ENCODE measurements at regions not wholly inside any gene's neighbourhood (a gene's known extent, or its start where the extent isn't known, plus 50 kb on each side); places are given as distances from the start of the nearest gene placed in this dataset.
"Not testable (repeated sequence)": the region's sequence is repeated elsewhere in the genome, so short reads cannot be mapped to it uniquely, and the experiment has no call there.

DNA sequence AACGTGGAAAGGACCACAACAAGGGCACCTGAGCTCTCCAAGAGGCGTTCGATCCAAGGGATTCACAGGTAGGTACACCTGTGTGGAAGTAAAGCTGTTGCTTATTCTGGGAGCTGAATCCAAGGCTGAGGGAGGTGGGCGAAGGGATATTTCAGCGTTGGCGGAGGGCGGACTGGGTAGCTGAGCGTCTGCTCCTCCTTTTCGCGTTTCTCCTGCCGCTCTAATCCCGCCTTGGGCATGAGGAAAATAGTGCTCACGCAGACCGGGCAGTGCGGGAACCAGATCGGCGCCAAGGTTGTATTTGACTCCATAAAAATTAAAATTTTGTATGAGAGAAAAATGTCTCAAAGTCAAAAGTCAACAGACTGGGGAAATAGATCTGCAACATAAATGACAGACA is 3966.2 kb upstream of the OR11H1 start:
- not testable (repeated sequence) for H3K36me3 Mint-ChIP-seq (ENCODE audit: low read depth); H3K9me3 Mint-ChIP-seq; H3K4me3 Mint-ChIP-seq; H3K4me1 Mint-ChIP-seq (ENCODE audit: low read depth); H3K27me3 Mint-ChIP-seq; H3K27ac Mint-ChIP-seq

DNA sequence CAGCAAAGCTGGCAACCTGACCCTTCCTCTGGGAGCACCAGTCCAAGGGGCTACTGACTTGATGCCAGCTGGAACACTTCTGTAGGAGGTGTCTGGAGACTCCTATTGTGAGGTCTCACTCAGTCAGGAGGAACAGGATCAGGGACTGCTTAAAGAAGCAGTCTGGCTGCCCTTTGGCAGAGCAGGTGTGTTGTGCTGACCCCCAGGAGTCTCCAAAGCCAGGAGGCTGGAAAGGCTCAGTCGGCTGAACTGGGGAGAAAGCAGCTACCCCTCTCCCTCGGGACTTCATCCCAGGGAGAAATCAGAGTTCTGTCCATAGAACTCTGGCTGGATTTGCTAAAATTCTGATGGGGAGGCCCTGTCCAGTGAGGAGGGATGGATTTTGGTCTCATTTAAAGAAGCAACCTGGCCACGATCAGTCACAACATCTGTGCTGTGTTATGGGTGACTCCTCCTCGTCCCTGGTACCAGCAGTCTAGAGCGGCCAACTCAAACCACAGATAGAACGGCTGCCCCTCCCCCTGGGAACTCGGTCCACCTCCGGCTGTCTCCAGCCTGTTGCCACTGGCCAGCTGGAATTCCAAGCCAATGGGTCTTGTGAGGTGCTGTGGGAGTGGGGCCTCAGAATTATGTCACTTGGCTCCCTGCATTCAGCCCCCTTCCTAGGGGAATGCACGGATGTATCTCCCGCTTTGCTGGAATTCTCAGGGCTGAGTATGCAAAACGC is 3959.0 kb upstream of the OR11H1 start:
- H3K4me3 Mint-ChIP-seq; H3K27me3 Mint-ChIP-seq; H3K27ac Mint-ChIP-seq; H3K36me3 Mint-ChIP-seq (ENCODE audit: low read depth); H3K4me1 Mint-ChIP-seq (ENCODE audit: low read depth): not testable (repeated sequence)
- peaks cover 21% of the 10 kb centered on the region for H3K9me3 Mint-ChIP-seq

DNA sequence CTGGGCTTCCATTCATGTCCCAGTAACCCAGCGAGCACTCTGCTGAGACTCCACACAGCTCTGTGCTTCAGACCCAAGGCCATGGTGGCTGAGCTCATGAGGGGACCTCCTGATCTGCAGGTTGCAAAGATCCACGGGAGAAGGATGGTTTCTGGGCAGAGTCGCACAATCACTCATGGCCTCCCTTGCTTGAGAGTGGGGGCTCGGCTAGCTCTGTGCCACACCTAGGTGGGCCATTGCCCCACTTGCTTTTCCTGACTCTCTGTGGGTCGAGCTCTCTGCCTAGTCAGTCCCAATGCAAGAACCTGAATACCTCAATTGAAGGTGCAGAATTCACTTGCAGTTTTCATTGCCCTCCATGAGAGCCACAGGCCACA is 3958.4 kb upstream of the OR11H1 start:
- H3K9me3 Mint-ChIP-seq: peaks cover 25% of the 10 kb centered on the region
- H3K27me3 Mint-ChIP-seq; H3K36me3 Mint-ChIP-seq (ENCODE audit: low read depth); H3K4me1 Mint-ChIP-seq (ENCODE audit: low read depth); H3K27ac Mint-ChIP-seq; H3K4me3 Mint-ChIP-seq: not testable (repeated sequence)

DNA sequence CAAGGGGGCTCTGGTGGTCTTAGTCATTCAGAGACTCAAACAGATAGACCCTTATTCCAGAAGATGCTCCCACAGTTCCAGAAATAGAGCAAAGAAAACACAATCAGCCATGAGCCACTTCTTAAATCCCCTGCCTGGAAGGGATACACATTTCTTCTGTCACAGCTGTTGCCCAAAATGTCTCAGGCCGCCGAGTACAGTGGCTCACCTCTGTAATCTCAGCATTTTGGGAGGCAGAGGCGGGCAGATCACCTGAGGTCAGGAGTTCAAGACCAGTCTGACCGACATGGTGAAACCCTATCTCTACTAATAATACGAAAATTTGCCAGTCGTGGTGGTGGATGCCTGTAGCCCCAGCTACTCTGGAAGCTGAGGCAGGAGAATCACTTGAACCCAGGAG is 3954.8 kb upstream of the OR11H1 start:
- peaks cover 36% of the 10 kb centered on the region for H3K9me3 Mint-ChIP-seq
- not testable (repeated sequence) for H3K27me3 Mint-ChIP-seq; H3K4me1 Mint-ChIP-seq (ENCODE audit: low read depth); H3K4me3 Mint-ChIP-seq; H3K36me3 Mint-ChIP-seq (ENCODE audit: low read depth); H3K27ac Mint-ChIP-seq

DNA sequence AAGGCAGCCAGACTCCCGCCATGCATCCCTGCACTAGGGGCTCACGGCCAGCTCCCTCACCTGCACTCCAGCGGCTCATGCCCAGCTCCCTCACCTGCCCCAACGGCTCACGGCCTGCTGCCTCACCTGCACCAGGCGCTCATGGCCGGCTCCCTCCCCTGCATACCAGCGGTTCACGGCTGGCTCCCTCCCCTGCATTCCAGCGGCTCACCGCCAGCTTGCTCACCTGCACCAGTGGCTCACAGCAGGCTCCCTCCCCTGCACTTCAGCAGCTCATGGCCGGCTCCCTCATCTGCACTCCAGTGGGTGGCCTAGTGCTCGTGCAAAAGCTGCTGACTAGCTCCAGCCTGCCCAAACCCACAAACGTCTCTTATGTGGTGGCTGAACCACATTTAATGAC is 3953.8 kb upstream of the OR11H1 start:
- H3K4me1 Mint-ChIP-seq (ENCODE audit: low read depth); H3K27ac Mint-ChIP-seq; H3K4me3 Mint-ChIP-seq; H3K36me3 Mint-ChIP-seq (ENCODE audit: low read depth); H3K27me3 Mint-ChIP-seq: not testable (repeated sequence)
- H3K9me3 Mint-ChIP-seq: peaks cover 38% of the 10 kb centered on the region

DNA sequence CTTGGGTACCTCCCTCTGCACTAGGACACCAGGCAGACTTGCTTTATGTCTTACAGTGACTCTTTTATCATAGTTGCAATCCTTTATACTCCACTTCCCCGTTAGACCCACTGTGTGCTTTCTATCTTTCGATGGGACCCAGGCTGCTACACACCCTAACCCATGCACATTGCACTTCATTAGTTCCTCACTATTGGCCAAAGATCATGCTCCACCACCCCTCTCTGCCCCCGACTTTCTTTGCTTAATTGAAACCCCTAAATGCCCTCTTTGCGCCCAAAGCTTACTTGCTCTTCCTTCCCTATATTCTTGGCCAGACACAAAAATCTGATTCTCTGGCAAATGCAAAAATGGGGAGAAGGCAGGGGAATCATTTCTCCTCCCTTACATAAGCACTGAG is 3953.3 kb upstream of the OR11H1 start:
- H3K27ac Mint-ChIP-seq; H3K36me3 Mint-ChIP-seq (ENCODE audit: low read depth); H3K4me3 Mint-ChIP-seq; H3K27me3 Mint-ChIP-seq; H3K4me1 Mint-ChIP-seq (ENCODE audit: low read depth): not testable (repeated sequence)
- peaks cover 42% of the 10 kb centered on the region for H3K9me3 Mint-ChIP-seq

DNA sequence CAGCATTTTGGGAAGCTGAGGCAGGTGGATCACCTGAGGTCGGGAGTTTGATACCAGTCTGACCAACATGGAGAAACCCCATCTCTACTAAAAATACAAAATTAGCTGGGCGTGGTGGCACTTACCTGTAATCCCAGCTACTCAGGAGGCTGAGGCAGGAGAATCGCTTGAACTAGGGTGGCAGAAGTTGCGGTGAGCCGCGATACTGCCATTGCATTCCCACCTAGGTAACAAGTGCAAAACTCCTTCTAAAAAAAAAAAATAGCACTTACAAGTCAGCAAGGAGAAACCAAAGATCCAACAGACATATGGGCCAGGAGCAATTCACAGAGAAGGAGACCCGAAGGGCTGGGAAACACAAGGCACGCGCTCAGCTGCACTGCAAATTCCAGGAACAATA is 3951.3 kb upstream of the OR11H1 start:
- peaks cover 41% of the 10 kb centered on the region for H3K9me3 Mint-ChIP-seq
- not testable (repeated sequence) for H3K4me1 Mint-ChIP-seq (ENCODE audit: low read depth); H3K4me3 Mint-ChIP-seq; H3K27ac Mint-ChIP-seq; H3K27me3 Mint-ChIP-seq; H3K36me3 Mint-ChIP-seq (ENCODE audit: low read depth)

DNA sequence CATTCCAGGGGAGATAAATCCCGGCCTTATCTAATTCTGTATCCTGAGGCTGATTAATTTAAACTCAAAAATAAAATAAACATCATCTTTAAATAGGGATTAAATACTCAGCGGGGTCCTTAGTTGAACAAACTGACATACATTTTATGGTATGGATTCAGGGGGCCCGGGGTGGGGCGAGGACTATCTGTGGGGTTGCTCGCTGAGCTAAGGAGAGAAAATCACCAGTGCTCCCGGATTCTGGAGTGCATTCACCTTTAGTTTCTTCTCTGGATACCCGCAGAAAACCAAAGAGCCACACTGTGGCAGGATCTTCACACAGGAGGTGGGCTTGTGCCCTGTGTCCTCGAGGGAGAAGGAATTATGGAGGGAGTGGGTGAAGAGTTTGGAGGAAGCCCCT is 3949.9 kb upstream of the OR11H1 start:
- H3K9me3 Mint-ChIP-seq: peaks cover 43% of the 10 kb centered on the region
- H3K4me1 Mint-ChIP-seq (ENCODE audit: low read depth); H3K27ac Mint-ChIP-seq; H3K36me3 Mint-ChIP-seq (ENCODE audit: low read depth); H3K4me3 Mint-ChIP-seq; H3K27me3 Mint-ChIP-seq: not testable (repeated sequence)

DNA sequence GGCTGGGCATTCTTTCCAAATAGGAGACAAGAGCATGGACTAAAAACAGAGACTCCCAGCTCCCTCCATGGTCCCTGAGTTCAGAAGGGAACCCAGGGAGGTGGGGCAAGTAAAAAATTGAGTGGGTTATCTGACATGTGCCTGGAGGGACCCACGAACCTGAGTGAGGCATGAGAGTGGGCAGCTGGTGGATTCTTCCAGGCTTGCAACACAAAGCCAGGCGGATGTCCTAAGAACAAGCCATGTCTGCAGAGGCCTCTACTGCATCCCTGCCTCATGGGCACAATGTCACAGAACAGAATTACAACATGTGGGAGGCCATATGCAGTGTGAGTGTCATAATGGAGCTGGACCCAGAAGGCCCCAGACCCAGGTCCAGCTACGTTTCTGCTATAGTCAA is 3949.4 kb upstream of the OR11H1 start:
- not testable (repeated sequence) for H3K4me3 Mint-ChIP-seq; H3K27ac Mint-ChIP-seq; H3K27me3 Mint-ChIP-seq; H3K36me3 Mint-ChIP-seq (ENCODE audit: low read depth); H3K4me1 Mint-ChIP-seq (ENCODE audit: low read depth)
- H3K9me3 Mint-ChIP-seq: peaks cover 48% of the 10 kb centered on the region

DNA sequence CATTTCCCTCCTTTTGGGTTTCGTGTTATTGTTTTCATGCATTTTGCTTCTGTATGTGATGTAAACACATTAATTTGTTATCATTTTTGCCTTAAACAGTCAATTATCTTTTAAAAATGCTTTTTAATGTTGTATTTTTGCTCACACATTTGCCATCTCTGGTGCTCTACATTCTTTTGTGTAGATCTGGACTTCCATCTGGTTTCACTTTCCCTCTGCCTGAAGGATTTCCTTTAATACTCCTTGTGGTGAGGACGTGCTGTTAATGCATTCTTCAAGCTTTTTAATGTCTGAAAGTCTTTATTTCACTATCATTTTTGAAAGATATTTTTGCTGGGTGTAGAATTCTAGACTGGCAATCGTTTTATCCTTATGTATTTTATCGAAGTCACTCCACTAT is 3945.9 kb upstream of the OR11H1 start:
- H3K4me1 Mint-ChIP-seq (ENCODE audit: low read depth); H3K4me3 Mint-ChIP-seq; H3K36me3 Mint-ChIP-seq (ENCODE audit: low read depth); H3K27me3 Mint-ChIP-seq; H3K27ac Mint-ChIP-seq: not testable (repeated sequence)
- H3K9me3 Mint-ChIP-seq: peaks cover 38% of the 10 kb centered on the region

DNA sequence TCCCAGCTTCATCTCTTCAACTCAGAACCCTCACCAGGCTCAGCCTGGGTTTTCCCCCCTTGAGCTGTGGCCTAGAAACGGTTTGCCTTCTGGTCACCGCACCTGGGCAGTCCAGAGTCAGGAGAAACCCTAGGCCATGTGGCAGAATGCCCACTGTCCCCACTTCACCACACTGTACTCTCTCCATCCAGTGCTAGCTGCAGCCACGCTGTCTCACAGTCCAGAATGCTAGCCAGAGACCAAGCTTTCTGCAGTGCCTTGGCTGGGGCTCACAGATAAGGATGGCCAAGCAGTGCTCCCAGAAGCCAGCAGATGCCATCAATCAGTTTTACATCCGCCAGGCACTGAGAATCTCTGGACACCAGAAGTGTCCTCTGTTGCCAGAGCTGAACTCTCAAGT is 3943.8 kb upstream of the OR11H1 start:
- H3K27me3 Mint-ChIP-seq; H3K27ac Mint-ChIP-seq; H3K4me1 Mint-ChIP-seq (ENCODE audit: low read depth); H3K36me3 Mint-ChIP-seq (ENCODE audit: low read depth); H3K4me3 Mint-ChIP-seq: not testable (repeated sequence)
- peaks cover 30% of the 10 kb centered on the region for H3K9me3 Mint-ChIP-seq

DNA sequence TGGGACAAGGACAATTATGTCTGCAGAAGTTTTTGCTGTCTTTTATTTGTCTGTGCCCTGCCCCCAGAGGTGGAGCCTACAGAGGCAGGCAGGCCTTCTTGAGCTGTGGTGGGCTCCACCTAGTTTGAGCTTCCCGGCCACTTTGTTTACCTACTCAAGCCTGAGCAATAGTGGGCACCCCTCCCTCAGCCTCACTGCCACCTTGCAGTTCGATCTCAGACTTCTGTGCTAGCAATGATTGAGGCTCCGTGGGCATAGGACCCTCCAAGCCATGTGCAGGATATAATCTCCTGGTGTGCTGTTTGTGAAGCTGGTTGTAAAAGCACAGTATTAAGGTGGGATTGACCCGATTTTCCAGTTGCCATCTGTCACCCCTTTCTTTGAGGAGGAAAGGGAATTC is 3933.4 kb upstream of the OR11H1 start:
- peaks cover 44% of the 10 kb centered on the region for H3K9me3 Mint-ChIP-seq
- not testable (repeated sequence) for H3K4me1 Mint-ChIP-seq (ENCODE audit: low read depth); H3K4me3 Mint-ChIP-seq; H3K36me3 Mint-ChIP-seq (ENCODE audit: low read depth); H3K27ac Mint-ChIP-seq; H3K27me3 Mint-ChIP-seq

DNA sequence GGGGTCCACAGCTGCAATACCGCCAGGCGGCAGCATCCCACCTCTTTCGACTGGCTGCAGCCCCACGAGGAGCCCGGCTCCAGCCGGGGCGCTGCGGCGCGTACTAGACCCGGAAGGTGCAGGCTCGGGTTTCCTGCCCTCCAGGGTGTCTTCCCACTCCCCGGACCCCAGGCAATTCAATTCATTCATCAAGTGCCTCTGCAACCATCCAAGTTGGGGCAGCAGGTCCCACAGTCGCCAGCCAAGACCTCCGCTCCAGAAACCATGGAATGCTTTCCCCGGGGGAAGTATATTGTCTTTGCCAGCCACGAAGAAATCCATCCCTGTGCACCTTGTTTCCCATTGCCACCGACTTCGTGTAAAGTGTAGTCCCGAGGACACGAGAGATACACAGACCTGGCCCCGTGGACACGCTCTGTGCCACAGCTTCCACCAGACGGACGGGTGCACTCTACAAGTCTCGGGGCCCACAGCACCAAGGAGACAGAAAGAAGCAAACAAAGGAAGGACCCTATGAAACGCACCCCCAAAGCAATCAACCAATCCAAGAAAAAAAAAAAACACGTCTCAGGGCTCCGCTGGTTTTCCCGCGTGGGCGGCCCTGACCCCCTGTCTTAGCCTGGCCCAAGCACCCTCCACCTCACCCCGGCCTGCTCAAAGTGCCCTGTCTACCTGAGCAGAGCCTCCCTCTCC is 3930.2 kb upstream of the OR11H1 start:
- not testable (repeated sequence) for H3K4me1 Mint-ChIP-seq (ENCODE audit: low read depth); H3K4me3 Mint-ChIP-seq; H3K36me3 Mint-ChIP-seq (ENCODE audit: low read depth); H3K27me3 Mint-ChIP-seq; H3K27ac Mint-ChIP-seq
- peaks cover 21% of the 10 kb centered on the region for H3K9me3 Mint-ChIP-seq

DNA sequence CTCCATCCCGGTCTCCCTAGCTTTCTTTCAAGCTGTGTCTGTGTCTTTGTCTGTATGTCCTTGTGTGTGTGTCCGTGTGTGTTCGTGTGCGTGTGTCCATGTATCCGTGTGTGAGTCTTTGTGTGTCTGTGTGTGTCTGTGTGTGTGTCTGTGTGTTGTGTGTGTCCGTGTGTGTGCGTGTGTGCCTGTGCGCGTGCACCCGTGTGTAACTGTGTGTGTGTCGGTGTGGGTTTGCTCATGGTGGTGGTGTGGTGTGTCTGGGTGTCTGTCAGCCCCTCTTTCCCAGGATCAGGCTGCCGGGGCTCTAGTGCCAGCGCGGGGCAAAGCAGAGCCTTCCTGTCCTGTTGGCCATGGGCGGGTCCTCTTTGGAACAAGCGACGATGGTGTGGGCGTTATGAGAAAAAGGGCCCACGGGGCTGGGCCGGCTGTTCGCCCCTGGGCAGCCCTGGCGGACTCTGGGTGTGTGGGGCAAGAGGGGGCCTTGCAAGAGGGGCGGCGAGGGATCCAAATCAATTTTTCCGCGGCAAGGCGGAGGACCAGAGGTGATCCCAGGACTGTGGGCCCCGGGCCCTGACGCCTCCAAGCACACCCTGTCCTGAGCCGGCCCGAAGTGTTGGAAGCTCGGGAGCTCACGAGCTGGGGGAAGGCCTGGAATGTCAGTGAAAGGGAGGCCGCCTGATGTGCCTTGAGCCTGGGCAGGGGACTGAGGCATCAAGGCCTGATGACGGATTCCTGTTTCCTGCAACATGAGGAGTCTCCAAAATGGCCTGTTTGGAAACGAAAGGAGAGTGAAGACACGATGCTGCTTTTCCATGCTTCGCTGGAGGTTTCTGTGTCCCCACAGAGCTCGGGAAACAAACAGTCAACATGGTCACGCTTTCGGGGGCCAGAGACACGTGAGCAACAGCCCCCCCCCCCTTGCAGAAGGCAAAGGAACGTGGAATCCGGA is 3929.2 kb upstream of the OR11H1 start:
- H3K9me3 Mint-ChIP-seq: peaks cover 14% of the 10 kb centered on the region
- no peaks in the 10 kb centered on the region for H3K4me1 Mint-ChIP-seq (ENCODE audit: low read depth)
- no peak overlapping the region for H3K27ac Mint-ChIP-seq
- no peaks in the 10 kb centered on the region for H3K27me3 Mint-ChIP-seq
- H3K36me3 Mint-ChIP-seq (ENCODE audit: low read depth): no peaks in the 10 kb centered on the region
- no peak overlapping the region for H3K4me3 Mint-ChIP-seq

DNA sequence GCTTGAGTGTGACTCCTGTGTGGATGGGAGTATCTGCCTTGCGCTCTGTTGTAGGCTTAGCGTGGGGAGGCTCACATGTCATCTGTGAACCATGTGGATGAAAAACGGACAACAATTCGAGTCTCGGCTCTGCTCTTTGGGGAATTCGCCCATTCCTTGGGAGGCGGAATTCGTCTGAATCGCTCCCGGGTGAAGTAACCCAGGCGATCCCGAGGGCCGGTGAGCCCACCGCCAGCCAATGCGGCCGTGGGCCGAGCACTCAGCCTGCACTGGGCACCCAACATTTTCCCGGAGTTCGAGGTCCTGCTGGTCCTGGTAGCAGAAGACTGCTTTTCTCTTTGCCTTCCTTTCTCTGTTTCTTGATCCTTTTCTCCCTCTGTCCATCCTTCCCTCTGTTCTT is 3928.5 kb upstream of the OR11H1 start:
- peaks cover 17% of the 10 kb centered on the region for H3K9me3 Mint-ChIP-seq
- not testable (repeated sequence) for H3K27ac Mint-ChIP-seq; H3K36me3 Mint-ChIP-seq (ENCODE audit: low read depth); H3K27me3 Mint-ChIP-seq; H3K4me1 Mint-ChIP-seq (ENCODE audit: low read depth); H3K4me3 Mint-ChIP-seq
